SU-DHL-6 (cell line): ENCODE measurements at regions not wholly inside any gene's neighbourhood (a gene's known extent, or its start where the extent isn't known, plus 50 kb on each side); places are given as distances from the start of the nearest gene placed in this dataset.

ENCODE experiments used
- EZH2phosphoT487 ChIP-seq: fragments of 200-600 bp; sonication (generic), shearing (Covaris generic); conservative IDR thresholded peaks from 2 replicates; pipeline ENCODE4 v1.6.1; 2018; ENCODE audit warnings: mild to moderate bottlenecking, antibody characterized with exemption, low read length, moderate library complexity, mixed read lengths
- TF ChIP-seq, protein P1 (sequence below): fragments of 200-600 bp; sonication (generic); IDR thresholded peaks from one replicate; pipeline ENCODE4 v1.5.1; 2017; ENCODE audit warnings: antibody characterized with exemption, mild to moderate bottlenecking, low read length, moderate library complexity; ENCODE audit not compliant: insufficient read depth, poor library complexity, severe bottlenecking

DNA sequence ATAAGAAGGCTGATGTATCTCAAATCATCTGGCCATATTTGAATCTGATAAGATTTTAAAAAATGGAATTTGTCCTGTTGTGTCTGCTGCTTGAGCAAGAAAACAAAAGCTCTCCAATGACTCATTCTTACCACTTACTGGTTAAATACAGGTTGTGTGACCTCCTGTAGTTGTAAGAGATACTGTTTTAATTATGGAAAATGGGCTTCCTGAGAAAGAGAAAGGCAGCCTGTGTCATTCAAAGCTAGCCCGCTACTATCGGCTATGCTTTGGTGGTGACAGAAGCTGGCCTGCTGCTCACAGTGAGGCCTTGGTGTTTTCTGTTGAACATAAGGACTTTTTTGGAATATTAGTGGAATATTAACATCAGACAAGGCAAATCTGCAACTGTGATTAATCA lies 1722.1 kb upstream of the PCDH10 start:
- TF ChIP-seq, protein P1, sequence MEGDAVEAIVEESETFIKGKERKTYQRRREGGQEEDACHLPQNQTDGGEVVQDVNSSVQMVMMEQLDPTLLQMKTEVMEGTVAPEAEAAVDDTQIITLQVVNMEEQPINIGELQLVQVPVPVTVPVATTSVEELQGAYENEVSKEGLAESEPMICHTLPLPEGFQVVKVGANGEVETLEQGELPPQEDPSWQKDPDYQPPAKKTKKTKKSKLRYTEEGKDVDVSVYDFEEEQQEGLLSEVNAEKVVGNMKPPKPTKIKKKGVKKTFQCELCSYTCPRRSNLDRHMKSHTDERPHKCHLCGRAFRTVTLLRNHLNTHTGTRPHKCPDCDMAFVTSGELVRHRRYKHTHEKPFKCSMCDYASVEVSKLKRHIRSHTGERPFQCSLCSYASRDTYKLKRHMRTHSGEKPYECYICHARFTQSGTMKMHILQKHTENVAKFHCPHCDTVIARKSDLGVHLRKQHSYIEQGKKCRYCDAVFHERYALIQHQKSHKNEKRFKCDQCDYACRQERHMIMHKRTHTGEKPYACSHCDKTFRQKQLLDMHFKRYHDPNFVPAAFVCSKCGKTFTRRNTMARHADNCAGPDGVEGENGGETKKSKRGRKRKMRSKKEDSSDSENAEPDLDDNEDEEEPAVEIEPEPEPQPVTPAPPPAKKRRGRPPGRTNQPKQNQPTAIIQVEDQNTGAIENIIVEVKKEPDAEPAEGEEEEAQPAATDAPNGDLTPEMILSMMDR: no peak
- no peak for TF ChIP-seq EZH2phosphoT487
